CD4-positive, alpha-beta T cell (primary cell): ENCODE measurements at regions not wholly inside any gene's neighbourhood (a gene's known extent, or its start where the extent isn't known, plus 50 kb on each side); places are given as distances from the start of the nearest gene placed in this dataset.

Experiments
- ATAC-seq: fragments of 200-7000 bp; cut with Tn5 transposase; one replicate; pipeline ENCODE4 v1.10.0; 2022; ENCODE audit warnings: mild to moderate bottlenecking; ENCODE audit not compliant: poor library complexity
- CTCF ChIA-PET: fragments of 350-600 bp; sonication (Branson Sonifier 250); formaldehyde crosslinking; loops from one replicate; lab custom pipeline; 2021; ENCODE audit warnings: antibody characterized with exemption, inconsistent platforms; lab: Charles Lee
- POLR2A ChIA-PET: fragments of 350-600 bp; sonication (Branson Sonifier 250); formaldehyde crosslinking; loops from one replicate; lab custom pipeline; 2021; ENCODE audit warnings: antibody characterized with exemption, inconsistent platforms; lab: Charles Lee
- DNase-seq, 14 experiments: peaks; one replicate each; pipeline ENCODE4 v3.0.0-alpha.2; 2013 to 2020; ENCODE audit warnings: mixed read lengths in 2 of 14
- H3K27ac ChIP-seq, 2 donors: one replicate each; pipeline versions ENCODE4 v1.5.1 to v1.7.0; 2013; ENCODE audit warnings: low read length in 2 of 2, low read depth in 1 of 2, mild to moderate bottlenecking in 1 of 2
- H3K27me3 ChIP-seq, 2 experiments: 1 replicate in 1 of 2; 2 replicates in 1 of 2; pipeline versions ENCODE4 v1.6.1 to v1.7.0; 2013; ENCODE audit warnings: low read length in 2 of 2, control low read depth in 1 of 2, mild to moderate bottlenecking in 1 of 2, moderate library complexity in 1 of 2; ENCODE audit not compliant: insufficient read depth in 2 of 2, control insufficient read depth in 1 of 2
- H3K36me3 ChIP-seq: one replicate; pipeline ENCODE4 v1.6.1; 2013; ENCODE audit warnings: low read length, control low read depth; ENCODE audit not compliant: insufficient read depth
- H3K4me1 ChIP-seq: one replicate; pipeline ENCODE4 v1.6.1; 2013; ENCODE audit warnings: low read length, control low read depth; ENCODE audit not compliant: insufficient read depth
- H3K4me3 ChIP-seq: one replicate; pipeline ENCODE4 v1.5.1; 2013; ENCODE audit warnings: mild to moderate bottlenecking, low read length, moderate library complexity
- H3K9me3 ChIP-seq, 2 experiments: 1 replicate in 1 of 2; 2 replicates in 1 of 2; pipeline versions ENCODE4 v1.6.1 to v1.7.0; 2013; ENCODE audit warnings: low read length in 2 of 2, mild to moderate bottlenecking in 2 of 2, control low read depth in 1 of 2, moderate library complexity in 1 of 2; ENCODE audit not compliant: control insufficient read depth in 1 of 2, insufficient read depth in 1 of 2
- H3K27ac Mint-ChIP-seq: one replicate; pipeline ENCODE4 v1.8.0; 2020; ENCODE audit warnings: mixed read lengths
- H3K27me3 Mint-ChIP-seq: one replicate; pipeline ENCODE4 v1.8.0; 2021; ENCODE audit warnings: mixed read lengths
- H3K36me3 Mint-ChIP-seq: one replicate; pipeline ENCODE4 v1.8.0; 2021; ENCODE audit warnings: low read depth, mixed read lengths
- H3K4me1 Mint-ChIP-seq: one replicate; pipeline ENCODE4 v1.8.0; 2021; ENCODE audit warnings: low read depth, mixed read lengths
- H3K4me3 Mint-ChIP-seq: one replicate; pipeline ENCODE4 v1.8.0; 2020; ENCODE audit warnings: mild to moderate bottlenecking, mixed read lengths
- H3K9me3 Mint-ChIP-seq: one replicate; pipeline ENCODE4 v1.8.0; 2020; ENCODE audit warnings: mixed read lengths
- intact Hi-C, 2 experiments: fragments of 100-400 bp; cut with DNase I in 1 of 2; cut with micrococcal nuclease in 1 of 2; formaldehyde crosslinking; loops; one replicate each; pipeline versions ENCODE4 v1.15.1 to v1.9.0; 2023 to 2025; cut with DNase I, micrococcal nuclease
- TF ChIP-seq, protein P1 (sequence below): fragments of 200-600 bp; IDR thresholded peaks from one replicate; pipeline ENCODE4 v1.8.0; 2022; ENCODE audit warnings: antibody characterized with exemption, mild to moderate bottlenecking

DNA sequence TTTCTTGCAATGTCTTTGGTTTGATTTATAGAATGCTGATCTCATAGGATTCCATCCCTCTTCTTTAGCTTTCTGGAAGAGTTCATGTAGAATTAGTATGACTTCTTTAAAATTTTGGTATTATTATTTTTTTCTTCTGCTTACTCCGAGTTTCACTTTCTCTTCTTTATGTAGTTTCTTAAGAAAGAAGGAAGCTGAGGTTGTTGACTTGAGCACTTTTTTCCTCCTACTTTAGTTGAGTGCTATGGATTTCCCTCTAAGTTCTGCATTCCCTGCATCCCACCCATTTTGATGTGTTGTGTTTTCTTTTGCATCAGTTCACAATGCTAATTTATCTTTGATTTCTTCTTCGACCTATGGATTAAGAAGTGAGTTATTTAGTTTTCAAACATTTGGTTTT is 78.9 kb upstream of the SPRED2 start:
- Histone ChIP-seq H3K27me3 (no peaks in the 10 kb centered on the region), H3K36me3 (no peaks in the 10 kb centered on the region), H3K4me1 (no peaks in the 10 kb centered on the region), H3K9me3 (peaks cover 0 to 3% of the 10 kb centered on the region in 2 experiments), H3K4me3 (no peak overlapping the region), H3K27ac (no peak overlapping the region)
- DNase-seq (no peak), ATAC-seq (no peak)
- Mint-ChIP-seq H3K4me3 (no peak overlapping the region), H3K27me3 (peaks cover 4% of the 10 kb centered on the region), H3K9me3 (peaks cover 4% of the 10 kb centered on the region), H3K4me1 (no peaks in the 10 kb centered on the region), H3K36me3 (no peaks in the 10 kb centered on the region), H3K27ac (no peak overlapping the region)
- intact Hi-C loops: no loop called here
- TF ChIP-seq, protein P1, sequence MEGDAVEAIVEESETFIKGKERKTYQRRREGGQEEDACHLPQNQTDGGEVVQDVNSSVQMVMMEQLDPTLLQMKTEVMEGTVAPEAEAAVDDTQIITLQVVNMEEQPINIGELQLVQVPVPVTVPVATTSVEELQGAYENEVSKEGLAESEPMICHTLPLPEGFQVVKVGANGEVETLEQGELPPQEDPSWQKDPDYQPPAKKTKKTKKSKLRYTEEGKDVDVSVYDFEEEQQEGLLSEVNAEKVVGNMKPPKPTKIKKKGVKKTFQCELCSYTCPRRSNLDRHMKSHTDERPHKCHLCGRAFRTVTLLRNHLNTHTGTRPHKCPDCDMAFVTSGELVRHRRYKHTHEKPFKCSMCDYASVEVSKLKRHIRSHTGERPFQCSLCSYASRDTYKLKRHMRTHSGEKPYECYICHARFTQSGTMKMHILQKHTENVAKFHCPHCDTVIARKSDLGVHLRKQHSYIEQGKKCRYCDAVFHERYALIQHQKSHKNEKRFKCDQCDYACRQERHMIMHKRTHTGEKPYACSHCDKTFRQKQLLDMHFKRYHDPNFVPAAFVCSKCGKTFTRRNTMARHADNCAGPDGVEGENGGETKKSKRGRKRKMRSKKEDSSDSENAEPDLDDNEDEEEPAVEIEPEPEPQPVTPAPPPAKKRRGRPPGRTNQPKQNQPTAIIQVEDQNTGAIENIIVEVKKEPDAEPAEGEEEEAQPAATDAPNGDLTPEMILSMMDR: no peak
- ChIA-PET CTCF (no interaction called here), POLR2A (no interaction called here)

DNA sequence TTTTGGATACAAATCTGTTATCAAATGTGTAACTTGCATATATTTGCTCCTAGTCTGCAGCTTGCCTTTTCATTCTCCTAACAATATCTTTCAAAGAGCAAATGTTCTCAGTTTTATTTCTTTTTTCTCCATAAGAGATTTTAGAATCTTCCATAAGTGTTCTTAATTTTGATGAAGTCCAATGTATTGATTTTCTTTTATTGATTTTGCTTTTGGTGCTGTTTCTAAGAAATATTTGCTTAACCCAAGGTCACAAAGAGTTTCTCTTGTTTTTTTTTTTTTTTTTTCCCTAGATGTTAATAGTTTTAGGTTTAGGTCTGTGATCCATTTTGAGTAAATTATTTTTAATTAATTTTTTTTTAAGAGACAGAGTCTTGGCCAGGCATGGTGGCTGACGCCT is 75.8 kb upstream of the SPRED2 start:
- intact Hi-C loops: no loop called here
- Histone ChIP-seq H3K4me1 (no peaks in the 10 kb centered on the region), H3K9me3 (peaks cover 0 to 3% of the 10 kb centered on the region in 2 experiments), H3K27ac (no peak overlapping the region), H3K27me3 (no peaks in the 10 kb centered on the region), H3K36me3 (no peaks in the 10 kb centered on the region), H3K4me3 (no peak overlapping the region)
- H3K36me3 Mint-ChIP-seq: no peaks in the 10 kb centered on the region
- no peak for ATAC-seq
- no peaks in the 10 kb centered on the region for H3K27me3 Mint-ChIP-seq
- H3K4me1 Mint-ChIP-seq: no peaks in the 10 kb centered on the region
- POLR2A ChIA-PET: no interaction called here
- CTCF ChIA-PET: no interaction called here
- TF ChIP-seq, protein P1: no peak
- no peak for DNase-seq
- H3K4me3 Mint-ChIP-seq: no peak overlapping the region
- H3K9me3 Mint-ChIP-seq: peaks cover 4% of the 10 kb centered on the region
- H3K27ac Mint-ChIP-seq: no peak overlapping the region

DNA sequence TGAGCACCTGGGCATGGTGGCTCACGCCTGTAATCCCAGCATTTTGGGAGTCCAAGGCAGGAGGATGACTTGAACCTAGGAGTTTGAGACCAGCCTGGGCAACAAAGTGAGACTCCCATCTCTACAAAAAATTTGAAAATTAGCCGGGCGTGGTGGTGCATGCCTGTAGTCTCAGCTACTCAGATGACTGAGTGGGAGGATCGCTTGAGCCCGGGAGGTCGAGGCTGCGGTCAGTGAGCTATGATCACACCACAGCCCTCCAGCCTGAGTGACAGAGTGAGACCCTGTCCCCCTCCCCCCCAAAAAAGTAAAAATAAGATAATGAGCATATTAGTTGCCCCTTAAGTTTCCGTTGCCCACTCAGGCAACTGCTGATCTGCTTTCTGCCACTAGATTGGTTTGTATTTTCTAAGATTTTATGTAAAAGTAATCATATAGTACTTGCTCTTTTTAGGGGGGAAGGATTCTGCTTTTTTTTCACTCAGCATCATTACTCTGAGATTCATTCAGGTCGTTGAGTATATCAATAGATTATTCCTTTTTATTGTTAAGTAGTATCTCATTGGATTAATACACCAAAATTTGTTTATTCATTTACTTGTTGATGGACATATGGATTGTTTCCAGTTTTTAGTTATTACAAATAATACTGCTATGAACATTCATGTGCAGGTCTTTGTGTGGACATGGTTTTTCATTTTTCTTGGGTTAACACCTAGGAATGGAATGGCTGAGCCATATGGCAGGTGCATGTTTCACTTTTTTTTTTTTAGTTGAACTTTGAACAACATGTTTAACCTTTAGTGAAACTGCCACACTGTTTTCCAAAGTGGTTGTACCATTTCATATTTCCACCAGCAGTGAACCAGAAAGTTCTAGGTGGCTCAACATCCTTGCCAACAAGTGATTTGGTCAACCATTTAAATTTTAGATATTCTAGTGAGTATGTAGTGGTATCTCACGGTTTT is 75.0 kb upstream of the SPRED2 start:
- TF ChIP-seq, protein P1: no peak
- Histone ChIP-seq H3K9me3 (peaks cover 0 to 3% of the 10 kb centered on the region in 2 experiments), H3K4me1 (no peaks in the 10 kb centered on the region), H3K36me3 (no peaks in the 10 kb centered on the region), H3K27me3 (no peaks in the 10 kb centered on the region), H3K4me3 (no peak overlapping the region), H3K27ac (no peak overlapping the region)
- H3K4me1 Mint-ChIP-seq: no peaks in the 10 kb centered on the region
- no peaks in the 10 kb centered on the region for H3K27me3 Mint-ChIP-seq
- DNase-seq: no peak
- ATAC-seq: no peak
- H3K36me3 Mint-ChIP-seq: no peaks in the 10 kb centered on the region
- no peak overlapping the region for H3K27ac Mint-ChIP-seq
- CTCF ChIA-PET: no interaction called here
- intact Hi-C loops: no loop called here
- peaks cover 4% of the 10 kb centered on the region for H3K9me3 Mint-ChIP-seq
- H3K4me3 Mint-ChIP-seq: no peak overlapping the region
- POLR2A ChIA-PET: no interaction called here
